Sciatic nerve (tissue), 2 donors: ENCODE measurements at regions not wholly inside any gene's neighbourhood (a gene's known extent, or its start where the extent isn't known, plus 50 kb on each side); places are given as distances from the start of the nearest gene placed in this dataset.
A peak's percentile ranks its signal among the peaks of the same experiment; 100 is the strongest.

Experiments
- ATAC-seq: fragments of 200-7000 bp; cut with Tn5 transposase; one replicate; pipeline ENCODE4 v1.9.1; 2020; ENCODE audit warnings: mild to moderate bottlenecking, moderate library complexity
- DNase-seq: peaks from one replicate; pipeline ENCODE4 v3.0.0-alpha.2; 2020; ENCODE audit warnings: low spot score
- intact Hi-C: fragments of 100-400 bp; cut with DNase I; formaldehyde crosslinking; loops from one replicate; pipeline ENCODE4 v1.14.2; 2022
- donor health status: DM: no; HTN: no; CAD: no.
- donor health status: DM: no; HTN: no; CAD: no.

DNA sequence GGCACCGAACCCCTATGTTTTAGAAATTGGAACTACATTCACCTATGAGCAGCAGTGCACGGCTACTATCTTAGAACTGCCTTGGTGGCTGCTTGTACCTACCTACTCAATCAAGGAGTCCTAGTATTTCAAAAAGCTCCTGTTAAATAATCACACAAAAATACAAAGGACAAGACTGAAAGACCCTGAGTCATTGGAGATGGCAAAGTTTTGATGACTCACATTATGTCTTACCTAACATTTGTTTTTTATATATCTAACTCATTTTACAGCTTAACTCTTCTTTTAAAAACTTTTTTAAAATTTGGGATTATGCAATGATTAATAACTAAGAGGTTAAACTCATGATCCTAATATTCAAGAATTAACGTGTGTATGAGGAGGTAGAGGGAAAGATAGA, 1206.0 kb upstream of the TMPRSS15 start:
- intact Hi-C loops, result no loop called here
- no peak for ATAC-seq
- no peak for DNase-seq

DNA sequence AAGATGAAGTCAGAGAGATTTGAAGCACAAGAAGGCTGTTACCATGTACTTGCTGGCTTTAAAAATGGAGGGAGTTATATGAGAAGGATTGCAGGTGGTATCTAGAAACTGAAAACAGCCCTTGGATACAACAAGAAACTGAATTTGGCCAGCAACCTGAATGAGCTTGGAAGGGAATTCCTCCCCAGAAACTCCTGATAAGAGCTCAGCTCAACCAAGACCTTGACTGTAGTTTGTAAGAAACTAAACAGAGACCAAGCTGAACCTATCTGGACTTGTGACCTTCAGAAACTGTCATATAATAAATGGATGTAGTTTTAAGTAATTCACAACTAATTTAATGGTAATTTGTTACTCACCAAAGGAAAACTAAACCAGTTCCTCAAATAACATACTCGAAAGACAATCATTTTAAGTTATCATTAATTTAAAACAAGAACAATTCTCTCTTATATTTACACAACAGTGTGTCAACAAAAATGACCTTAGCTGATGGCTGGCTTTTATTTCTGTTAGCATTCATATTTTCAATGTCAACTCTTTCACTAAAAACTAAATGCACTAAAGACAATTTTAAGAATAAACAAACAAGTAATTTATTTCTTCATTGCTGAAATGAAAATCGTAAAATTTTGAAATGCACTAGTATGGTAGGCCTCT, 1218.4 kb upstream of the TMPRSS15 start:
- ATAC-seq (no peak), DNase-seq (no peak)
- intact Hi-C loops, result no loop called here

- intact Hi-C loops, result no loop called here
- DNase-seq, result no peak
- no peak for ATAC-seq
These were observed 1237.4 kb upstream of the TMPRSS15 start for GRCh38 chr21:19640964-19641363.

DNA sequence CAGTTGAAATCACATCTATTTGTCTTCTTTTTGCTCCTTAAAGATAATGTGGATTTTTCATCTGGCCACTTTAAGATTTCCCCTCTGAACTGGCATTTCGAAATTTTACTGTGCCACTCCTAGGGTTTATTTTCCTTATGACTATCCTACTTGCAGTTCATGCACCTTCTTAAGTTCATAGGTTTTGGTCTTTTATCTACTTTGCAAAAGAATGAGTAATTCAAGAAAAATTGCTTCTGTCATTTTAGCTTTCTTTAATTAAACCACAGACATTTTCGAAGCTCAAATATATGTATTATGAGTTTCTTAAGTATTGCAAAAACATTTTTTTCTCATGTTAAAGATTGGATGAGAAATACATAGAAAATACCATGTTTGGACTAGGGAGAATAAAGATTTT, 1244.8 kb upstream of the TMPRSS15 start:
- intact Hi-C loops, result no loop called here
- no peak for DNase-seq
- ATAC-seq, result no peak

GRCh38 chr21:19683492-19683891, 1279.9 kb upstream of the TMPRSS15 start:
- intact Hi-C loops, result no loop called here
- ATAC-seq (no peak), DNase-seq (no peak)

- DNase-seq, result no peak
- no peak for ATAC-seq
- intact Hi-C loops, result no loop called here
These were observed 1280.7 kb upstream of the TMPRSS15 start for GRCh38 chr21:19684328-19684727.

DNA sequence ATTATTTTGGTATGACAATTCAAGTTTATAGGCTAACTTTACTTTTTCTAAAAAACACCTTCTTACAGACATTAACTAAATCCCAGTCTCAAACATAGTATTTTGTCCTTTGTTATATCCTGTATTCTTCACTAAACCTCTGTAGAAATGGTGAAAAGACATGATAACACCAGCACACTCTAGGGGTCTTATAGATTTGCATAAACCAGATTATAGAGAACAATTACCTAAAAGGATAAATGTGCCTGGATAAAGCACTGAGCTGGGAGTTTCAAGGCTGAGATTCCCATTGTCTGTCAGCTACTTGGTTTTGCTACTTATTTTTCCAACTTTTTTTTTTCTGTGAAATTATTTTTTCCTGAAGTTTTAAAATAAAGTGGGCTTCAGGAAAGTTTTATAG, 1288.6 kb upstream of the TMPRSS15 start:
- no peak for ATAC-seq
- intact Hi-C loops, result no loop called here

DNA sequence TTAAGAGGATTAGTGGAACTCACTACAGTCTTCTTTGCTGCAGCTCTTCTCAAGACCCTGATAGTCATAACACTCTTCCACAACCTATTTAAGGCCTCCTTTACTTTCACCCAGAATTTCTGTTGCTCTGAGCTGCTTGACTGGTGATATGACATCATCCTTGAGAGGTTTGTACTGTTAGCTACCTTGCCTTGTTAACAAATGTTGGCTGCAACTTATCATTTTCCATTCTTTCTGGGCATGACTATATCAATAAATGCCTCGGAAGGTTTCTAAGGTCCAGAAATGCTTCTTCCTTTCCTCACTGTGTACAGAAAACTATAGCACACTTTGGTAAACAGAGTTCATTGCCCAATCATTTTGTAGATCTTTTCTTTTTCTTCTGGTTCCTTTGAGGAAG, 1292.2 kb upstream of the TMPRSS15 start:
- intact Hi-C loops, result no loop called here
- DNase-seq (no peak), ATAC-seq (no peak)

More for the DNA sequence above, 1288.6 kb upstream of the TMPRSS15 start:
- no peak for DNase-seq

GRCh38 chr21:19700476-19700875, 1296.9 kb upstream of the TMPRSS15 start:
- no peak for ATAC-seq
- intact Hi-C loops, result no loop called here
- no peak for DNase-seq

- no peak for ATAC-seq
- DNase-seq, result no peak
- intact Hi-C loops, result no loop called here
These were observed 1295.5 kb upstream of the NCAM2 start for GRCh38 chr21:19702726-19703125.

- no peak for ATAC-seq
- no peak for DNase-seq
- intact Hi-C loops, result no loop called here
These were observed 1293.4 kb upstream of the NCAM2 start for GRCh38 chr21:19704832-19705231.

GRCh38 chr21:19712441-19712840, 1285.8 kb upstream of the NCAM2 start:
- DNase-seq (no peak), ATAC-seq (no peak)
- intact Hi-C loops, result no loop called here

GRCh38 chr21:19713313-19713712, 1284.9 kb upstream of the NCAM2 start:
- intact Hi-C loops, result no loop called here
- DNase-seq (no peak), ATAC-seq (no peak)

DNA sequence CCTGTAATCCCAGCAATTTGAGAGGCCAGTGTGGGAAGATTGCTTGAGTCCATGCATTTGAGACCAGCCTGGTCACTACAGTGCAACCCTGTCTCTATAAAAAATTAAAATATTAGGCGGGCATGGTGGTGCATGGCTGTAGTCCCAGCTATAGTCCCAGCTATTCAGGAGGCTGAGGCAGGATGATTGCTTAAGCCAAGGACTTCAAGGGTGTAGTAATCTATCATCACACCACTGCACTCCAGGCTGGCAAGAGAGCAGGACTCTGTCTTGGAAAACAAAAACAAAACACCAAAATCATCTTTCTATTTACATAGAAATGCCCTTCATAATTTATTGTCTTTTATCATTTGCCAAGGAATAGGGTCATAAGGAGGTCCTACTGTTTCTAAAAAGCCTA, 1274.1 kb upstream of the NCAM2 start:
- intact Hi-C loops, result no loop called here
- DNase-seq (no peak), ATAC-seq (peak; percentile 39)

- intact Hi-C loops, result no loop called here
- no peak for ATAC-seq
- no peak for DNase-seq
These were observed 1267.0 kb upstream of the NCAM2 start for GRCh38 chr21:19731251-19731650.

- ATAC-seq, result no peak
- DNase-seq, result no peak
- intact Hi-C loops, result no loop called here
These were observed 1238.4 kb upstream of the NCAM2 start for GRCh38 chr21:19759836-19760235.

- ATAC-seq (no peak), DNase-seq (no peak)
These were observed 1230.7 kb upstream of the NCAM2 start for GRCh38 chr21:19767546-19767945.

GRCh38 chr21:19771881-19772280, 1226.3 kb upstream of the NCAM2 start:
- DNase-seq, result no peak
- ATAC-seq, result no peak
- intact Hi-C loops, result no loop called here

More at GRCh38 chr21:19767546-19767945, 1230.7 kb upstream of the NCAM2 start:
- intact Hi-C loops, result no loop called here

GRCh38 chr21:19776076-19776475, 1222.1 kb upstream of the NCAM2 start:
- ATAC-seq (no peak), DNase-seq (no peak)
- intact Hi-C loops, result no loop called here

DNA sequence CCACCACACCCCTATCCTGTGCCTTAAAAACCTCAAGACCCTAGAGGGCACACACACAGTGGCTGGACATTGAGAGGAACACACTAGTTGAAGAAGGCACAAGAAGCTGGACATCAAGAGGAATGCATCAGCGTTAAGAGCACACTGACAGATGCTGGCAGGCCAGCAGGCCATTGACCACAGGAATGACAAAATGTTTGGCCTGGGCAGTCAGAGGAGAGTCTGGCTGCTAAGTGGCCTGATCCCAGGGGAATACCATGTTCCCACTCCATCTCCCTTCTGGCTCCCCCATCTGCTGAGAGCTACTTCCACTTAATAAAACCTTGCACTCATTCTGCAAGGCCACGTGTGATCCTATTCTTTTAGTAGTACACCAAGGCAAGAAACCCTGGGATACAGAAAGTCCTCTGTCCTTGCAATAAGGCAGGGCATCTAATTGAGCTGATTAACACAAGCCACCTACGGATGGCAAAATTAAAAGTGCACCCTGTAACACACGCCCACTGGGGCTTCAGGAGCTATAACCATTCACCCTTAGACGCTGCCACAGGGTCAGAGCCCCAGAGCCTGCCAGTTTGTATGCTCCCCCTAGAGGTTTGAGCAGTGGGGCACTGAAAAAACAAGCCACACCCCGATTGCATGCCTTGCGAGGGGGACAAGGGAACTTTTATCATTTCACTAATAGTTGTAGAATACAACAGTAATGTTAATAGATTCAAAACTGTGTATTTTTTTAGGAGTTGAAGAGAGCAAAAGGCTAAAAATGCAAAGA, 1216.1 kb upstream of the NCAM2 start:
- no peak for ATAC-seq
- intact Hi-C loops, result no loop called here

GRCh38 chr21:19785941-19786340, 1212.3 kb upstream of the NCAM2 start:
- no peak for DNase-seq
- intact Hi-C loops, result no loop called here
- no peak for ATAC-seq

More for the DNA sequence above, 1216.1 kb upstream of the NCAM2 start:
- DNase-seq, result no peak
